ENCODE measurements at regions not wholly inside any gene's neighbourhood (a gene's known extent, or its start where the extent isn't known, plus 50 kb on each side); places are given as distances from the start of the nearest gene placed in this dataset.

GRCh38 chr2:23164173-23164572 is 220.8 kb upstream of the KLHL29 start:
- TF ChIP-seq CREB1 (CRISPR knock-in tag; IDR thresholded peaks at IDR 0.05) (no peak), CTCF (IDR thresholded peaks at IDR 0.05) (no peak), MXD4 (CRISPR knock-in tag; IDR thresholded peaks at IDR 0.05; ENCODE audit: borderline replicate concordance) (no peak), E2F5 (CRISPR knock-in tag; IDR thresholded peaks at IDR 0.05) (no peak), ZNF263 (CRISPR knock-in tag; IDR thresholded peaks at IDR 0.05; ENCODE audit: low read depth) (no peak), ZNF138 (CRISPR knock-in tag; conservative IDR thresholded peaks at IDR 0.05) (no peak), FOXJ3 (CRISPR knock-in tag; IDR thresholded peaks at IDR 0.05; ENCODE audit: borderline replicate concordance) (no peak), ZBTB21 (CRISPR knock-in tag; IDR thresholded peaks at IDR 0.05; ENCODE audit: borderline replicate concordance) (no peak)
- TF ChIP-seq, protein P1, sequence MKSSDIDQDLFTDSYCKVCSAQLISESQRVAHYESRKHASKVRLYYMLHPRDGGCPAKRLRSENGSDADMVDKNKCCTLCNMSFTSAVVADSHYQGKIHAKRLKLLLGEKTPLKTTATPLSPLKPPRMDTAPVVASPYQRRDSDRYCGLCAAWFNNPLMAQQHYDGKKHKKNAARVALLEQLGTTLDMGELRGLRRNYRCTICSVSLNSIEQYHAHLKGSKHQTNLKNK (CRISPR knock-in tag; IDR thresholded peaks at IDR 0.05): no peak
- TF ChIP-seq, protein P2, sequence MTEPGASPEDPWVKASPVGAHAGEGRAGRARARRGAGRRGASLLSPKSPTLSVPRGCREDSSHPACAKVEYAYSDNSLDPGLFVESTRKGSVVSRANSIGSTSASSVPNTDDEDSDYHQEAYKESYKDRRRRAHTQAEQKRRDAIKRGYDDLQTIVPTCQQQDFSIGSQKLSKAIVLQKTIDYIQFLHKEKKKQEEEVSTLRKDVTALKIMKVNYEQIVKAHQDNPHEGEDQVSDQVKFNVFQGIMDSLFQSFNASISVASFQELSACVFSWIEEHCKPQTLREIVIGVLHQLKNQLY (CRISPR knock-in tag; IDR thresholded peaks at IDR 0.05): no peak
- TF ChIP-seq, protein P3, sequence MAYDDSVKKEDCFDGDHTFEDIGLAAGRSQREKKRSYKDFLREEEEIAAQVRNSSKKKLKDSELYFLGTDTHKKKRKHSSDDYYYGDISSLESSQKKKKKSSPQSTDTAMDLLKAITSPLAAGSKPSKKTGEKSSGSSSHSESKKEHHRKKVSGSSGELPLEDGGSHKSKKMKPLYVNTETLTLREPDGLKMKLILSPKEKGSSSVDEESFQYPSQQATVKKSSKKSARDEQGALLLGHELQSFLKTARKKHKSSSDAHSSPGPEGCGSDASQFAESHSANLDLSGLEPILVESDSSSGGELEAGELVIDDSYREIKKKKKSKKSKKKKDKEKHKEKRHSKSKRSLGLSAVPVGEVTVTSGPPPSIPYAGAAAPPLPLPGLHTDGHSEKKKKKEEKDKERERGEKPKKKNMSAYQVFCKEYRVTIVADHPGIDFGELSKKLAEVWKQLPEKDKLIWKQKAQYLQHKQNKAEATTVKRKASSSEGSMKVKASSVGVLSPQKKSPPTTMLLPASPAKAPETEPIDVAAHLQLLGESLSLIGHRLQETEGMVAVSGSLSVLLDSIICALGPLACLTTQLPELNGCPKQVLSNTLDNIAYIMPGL (CRISPR knock-in tag; IDR thresholded peaks at IDR 0.05): no peak
- TF ChIP-seq, protein P4, sequence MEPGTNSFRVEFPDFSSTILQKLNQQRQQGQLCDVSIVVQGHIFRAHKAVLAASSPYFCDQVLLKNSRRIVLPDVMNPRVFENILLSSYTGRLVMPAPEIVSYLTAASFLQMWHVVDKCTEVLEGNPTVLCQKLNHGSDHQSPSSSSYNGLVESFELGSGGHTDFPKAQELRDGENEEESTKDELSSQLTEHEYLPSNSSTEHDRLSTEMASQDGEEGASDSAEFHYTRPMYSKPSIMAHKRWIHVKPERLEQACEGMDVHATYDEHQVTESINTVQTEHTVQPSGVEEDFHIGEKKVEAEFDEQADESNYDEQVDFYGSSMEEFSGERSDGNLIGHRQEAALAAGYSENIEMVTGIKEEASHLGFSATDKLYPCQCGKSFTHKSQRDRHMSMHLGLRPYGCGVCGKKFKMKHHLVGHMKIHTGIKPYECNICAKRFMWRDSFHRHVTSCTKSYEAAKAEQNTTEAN (CRISPR knock-in tag; IDR thresholded peaks at IDR 0.05): no peak

All from WTC11 (cell line).